Left cardiac atrium (tissue), 4 donors: ENCODE measurements at regions not wholly inside any gene's neighbourhood (a gene's known extent, or its start where the extent isn't known, plus 50 kb on each side); places are given as distances from the start of the nearest gene placed in this dataset.

Experiments
- ATAC-seq, 2 donors: fragments of 200-7000 bp; cut with Tn5 transposase; one replicate each; pipeline ENCODE4 v1.9.1; 2020; ENCODE audit warnings: mild to moderate bottlenecking in 2 of 2, moderate library complexity in 2 of 2
- DNase-seq: peaks from one replicate; pipeline ENCODE4 v3.0.0-alpha.2; 2020
- intact Hi-C, 2 donors: fragments of 100-400 bp; cut with DNase I; formaldehyde crosslinking; loops; one replicate each; pipeline versions ENCODE4 v1.14.1 to v1.15.1; 2022 to 2023
- donor health status: DM: no; HTN: yes; CAD: no.
- donor health status: DM: no; HTN: yes; CAD: no; lungs with severe emphysema.
- donor health status: DM: yes; HTN: yes; CAD: no.
- donor health status: Dilated cardiomyopathy.

DNA sequence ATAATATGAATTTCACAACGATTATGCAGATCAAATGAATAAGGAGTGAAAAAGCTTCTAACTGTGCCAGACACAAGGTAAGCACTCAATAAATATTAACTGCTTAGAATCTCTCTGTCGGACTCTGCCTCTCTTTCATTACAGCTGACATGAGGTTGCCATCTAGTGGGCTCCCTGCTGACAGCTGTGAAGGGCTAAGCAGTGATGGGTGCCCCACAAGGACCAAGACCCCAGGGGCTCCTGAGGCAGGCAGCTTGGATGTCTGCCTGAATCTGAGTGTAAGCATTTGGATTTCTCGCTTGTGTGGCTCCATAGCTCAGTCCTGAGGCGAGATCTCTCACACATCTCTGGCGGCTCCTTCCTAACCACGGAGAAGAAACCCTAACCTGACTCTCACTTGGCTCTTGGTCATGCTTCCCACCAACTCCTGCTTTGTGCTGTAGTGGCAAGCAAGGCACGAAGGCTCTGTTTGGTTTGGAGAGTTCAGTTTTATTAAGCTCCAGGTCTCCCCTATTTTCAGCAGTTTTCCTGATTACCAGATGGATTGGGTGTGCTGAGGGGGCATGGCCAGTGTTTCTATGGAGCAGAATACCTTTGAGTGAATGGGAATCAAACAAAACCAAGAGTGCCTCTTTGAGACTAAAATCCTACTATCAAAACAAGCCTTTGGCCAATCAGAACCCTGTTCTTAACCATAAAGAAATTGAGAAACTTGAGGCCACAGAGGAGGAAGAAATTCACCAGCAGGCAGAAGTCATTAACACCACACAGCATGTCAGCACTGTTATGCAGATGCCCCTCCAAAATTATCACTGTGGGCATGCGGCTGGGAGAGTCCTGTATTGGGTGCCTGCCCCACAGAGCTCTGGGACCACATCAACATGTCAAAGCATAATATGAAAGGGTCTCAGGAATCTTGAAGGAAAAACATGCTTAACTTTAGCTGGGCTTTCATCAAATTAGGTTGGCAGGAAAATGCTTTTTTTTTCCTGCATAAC is 152.8 kb upstream of the NTM start:
- DNase-seq (no peak), ATAC-seq (peak in 1 of 2 donors; percentile 29)
- intact Hi-C loops: loop anchor here (2.0 to 5.0 kb wide), 2 partner anchors 150 to 153 kb away; no protein-coding TSS in a partner anchor

DNA sequence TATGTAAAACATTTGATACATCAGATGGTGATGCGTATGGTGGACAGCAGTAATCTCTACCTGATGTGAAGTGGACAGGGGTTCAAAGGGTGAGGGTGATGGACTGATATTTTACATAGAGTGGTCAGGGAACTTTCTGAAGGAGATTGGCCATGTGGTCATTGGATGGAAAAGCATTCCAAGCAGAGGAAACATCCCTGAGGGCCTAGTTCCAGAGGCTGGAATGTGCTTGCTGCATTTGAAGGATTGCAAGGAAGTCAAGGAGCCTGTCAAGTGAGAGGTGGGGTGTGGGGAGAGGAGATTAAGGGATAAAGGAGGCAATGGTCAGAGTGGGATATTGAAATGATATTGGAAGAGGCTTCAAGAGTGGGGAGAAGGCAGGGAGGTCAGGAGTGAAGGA is 151.9 kb upstream of the NTM start:
- no peak for DNase-seq
- intact Hi-C loops: loop anchor here in 1 of 2 donors (5.0 kb wide), 1 partner anchor 151 kb away; no protein-coding TSS in a partner anchor
- no peak for ATAC-seq

GRCh38 chr11:131219646-131220045 is 150.8 kb upstream of the NTM start:
- no peak for ATAC-seq
- intact Hi-C loops: loop anchor here in 1 of 2 donors (5.0 kb wide), 1 partner anchor 152 kb away; no protein-coding TSS in a partner anchor
- DNase-seq: no peak

DNA sequence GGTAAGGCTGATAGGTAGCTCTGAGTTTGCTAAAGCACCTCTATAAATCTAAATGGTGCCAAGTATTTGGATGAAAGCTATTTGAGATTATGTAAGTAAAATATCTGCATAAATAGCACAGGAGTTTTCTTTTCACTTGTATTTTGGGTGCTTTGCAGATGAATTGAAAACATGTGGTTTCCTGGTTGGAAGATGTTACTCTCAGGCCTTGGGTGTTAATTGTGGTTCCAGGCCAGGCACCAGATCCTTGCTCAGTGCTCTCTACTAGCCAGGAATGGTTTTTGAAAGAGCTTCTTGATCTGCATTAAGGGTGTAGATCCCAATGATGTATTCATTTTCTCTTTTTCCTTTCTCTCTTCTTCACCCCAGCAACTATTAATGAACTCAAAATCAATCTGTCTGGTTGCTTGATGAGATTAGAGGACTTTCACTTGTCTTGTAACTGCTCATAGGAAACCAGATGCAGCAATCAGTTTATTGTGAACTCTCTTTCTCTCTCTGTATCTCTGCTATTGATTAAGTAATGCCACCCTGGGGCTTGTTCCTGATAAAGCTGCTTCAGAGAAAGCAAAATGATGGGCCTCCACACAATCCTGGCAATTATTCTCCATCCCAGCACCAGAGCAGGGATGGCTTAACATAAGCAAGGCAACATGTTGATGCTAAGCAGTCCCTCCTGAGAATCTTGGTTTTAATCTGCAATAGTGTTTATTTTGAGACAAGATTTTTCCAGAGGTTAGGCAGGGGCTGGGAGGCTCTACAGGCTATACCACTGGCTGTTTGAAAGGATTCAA is 147.0 kb upstream of the NTM start:
- intact Hi-C loops: no loop called here
- DNase-seq (no peak), ATAC-seq (no peak)

- DNase-seq (no peak), ATAC-seq (no peak)
- intact Hi-C loops: no loop called here
Measured at GRCh38 chr11:131228378-131228777, 142.0 kb upstream of the NTM start.

GRCh38 chr11:131229221-131229620 is 141.2 kb upstream of the NTM start:
- intact Hi-C loops: no loop called here
- no peak for DNase-seq
- ATAC-seq: no peak

DNA sequence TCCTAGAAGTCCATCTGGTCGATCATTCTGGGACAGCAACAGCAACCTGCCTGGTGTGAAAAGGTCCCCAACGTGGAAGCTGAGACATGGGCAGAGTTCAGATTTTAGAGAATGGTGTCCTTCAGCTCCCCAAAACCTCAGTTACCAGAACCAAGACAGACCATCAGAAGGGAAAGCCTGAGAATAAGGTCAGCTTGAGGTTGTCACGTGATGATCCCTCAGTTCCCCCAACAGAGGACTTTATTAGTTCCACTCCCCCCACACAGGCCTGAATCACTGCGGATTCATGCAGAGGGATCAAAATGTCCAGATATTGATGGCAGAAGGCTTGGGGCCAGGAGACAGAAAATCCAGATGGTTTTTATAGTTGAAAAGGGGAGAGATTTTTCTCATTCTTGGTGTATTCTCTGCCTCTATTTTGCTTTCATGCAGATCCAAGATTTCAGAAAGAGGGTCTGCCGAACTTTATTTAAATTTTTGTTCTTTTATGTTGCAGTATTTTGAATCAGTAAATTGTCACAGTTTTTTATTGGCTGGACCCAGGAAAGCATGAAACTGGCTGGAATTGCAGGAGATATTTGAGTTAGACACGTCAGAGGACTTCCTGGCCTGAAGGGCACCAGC is 139.0 kb upstream of the NTM start:
- no peak for ATAC-seq

GRCh38 chr11:131232261-131232660 is 138.2 kb upstream of the NTM start:
- intact Hi-C loops: no loop called here
- ATAC-seq (no peak), DNase-seq (no peak)

More for the DNA sequence above, 139.0 kb upstream of the NTM start:
- DNase-seq: no peak
- intact Hi-C loops: no loop called here

GRCh38 chr11:131234221-131234620 is 136.2 kb upstream of the NTM start:
- ATAC-seq (no peak), DNase-seq (no peak)
- intact Hi-C loops: no loop called here

- ATAC-seq: no peak
- DNase-seq: no peak
- intact Hi-C loops: no loop called here
Measured at GRCh38 chr11:131235328-131236298, 134.8 kb upstream of the NTM start.

DNA sequence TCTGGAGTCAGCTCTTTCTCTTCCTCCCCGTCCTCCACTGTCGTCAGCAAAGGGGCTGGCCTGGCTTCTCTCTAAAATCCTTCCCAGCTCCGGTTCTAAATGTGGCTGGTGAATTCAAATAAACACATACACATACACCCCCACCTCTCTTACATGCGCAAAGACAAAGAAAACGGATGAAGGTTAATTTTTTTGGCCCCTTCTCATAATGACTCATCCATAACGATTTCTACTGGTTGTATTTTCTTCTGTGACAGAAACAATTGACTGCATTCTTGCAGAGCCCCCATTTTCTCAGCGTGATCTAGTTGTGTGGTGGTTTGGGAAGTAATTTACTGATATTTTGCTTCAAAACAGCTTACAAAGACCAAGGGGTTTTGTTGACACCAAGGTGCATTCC is 130.0 kb upstream of the NTM start:
- DNase-seq (no peak), ATAC-seq (no peak)
- intact Hi-C loops: loop anchor here in 1 of 2 donors (10.0 kb wide), 1 partner anchor 424 kb away; no protein-coding TSS in a partner anchor

DNA sequence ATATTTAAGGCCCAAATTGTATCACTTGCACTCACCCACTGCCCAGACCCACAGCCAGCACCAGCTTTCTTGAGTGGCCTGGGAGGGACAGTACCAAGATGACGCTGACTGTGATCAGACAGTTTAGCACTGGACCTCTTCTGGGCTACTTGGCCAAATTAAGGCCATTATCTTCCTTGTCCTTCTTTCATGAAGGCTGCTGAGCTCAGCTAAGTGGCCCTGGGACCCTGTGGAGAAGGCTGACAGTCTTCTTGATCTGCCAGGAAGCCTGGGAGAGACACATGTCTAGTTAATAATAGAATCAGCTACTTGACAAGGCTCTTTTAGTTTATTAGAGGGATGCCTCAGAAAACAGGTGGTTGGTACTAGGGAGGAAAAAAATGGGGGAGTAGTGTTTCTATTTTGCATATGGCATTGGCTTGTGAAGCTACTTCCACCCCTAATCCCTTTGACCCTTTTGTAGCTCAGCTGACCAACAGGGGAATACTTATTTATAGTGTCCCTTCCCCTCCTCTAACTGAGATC is 127.9 kb upstream of the NTM start:
- no peak for ATAC-seq
- DNase-seq: no peak
- intact Hi-C loops: loop anchor here in 1 of 2 donors (10.0 kb wide), 1 partner anchor 422 kb away; no protein-coding TSS in a partner anchor

GRCh38 chr11:131246156-131246555 is 124.3 kb upstream of the NTM start:
- ATAC-seq: peak; percentile 41 to 44
- DNase-seq: no peak
- intact Hi-C loops: loop anchor here in 1 of 2 donors (10.0 kb wide), 1 partner anchor 419 kb away; no protein-coding TSS in a partner anchor

DNA sequence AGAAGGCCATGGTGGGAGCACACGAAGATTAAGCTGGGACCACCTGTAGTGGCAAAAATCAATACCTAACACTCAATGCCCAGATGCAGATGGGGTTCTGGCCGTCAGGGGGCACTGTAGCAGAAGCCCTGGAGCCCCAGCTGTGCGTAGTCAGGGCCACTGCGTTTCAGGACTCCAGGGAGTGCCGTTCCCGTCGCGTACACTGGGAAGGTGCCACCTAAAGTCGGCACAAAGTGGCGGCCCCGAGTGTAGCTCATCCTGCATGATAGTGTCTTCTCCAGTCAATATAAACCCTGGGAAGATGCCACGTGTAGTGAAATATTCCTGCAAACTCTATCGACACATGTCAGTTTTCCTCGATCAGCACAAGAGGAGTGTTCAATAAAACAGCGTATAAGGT is 123.8 kb upstream of the NTM start:
- ATAC-seq (peak; percentile 50 to 57), DNase-seq (no peak)
- intact Hi-C loops: loop anchor here in 1 of 2 donors (10.0 kb wide), 1 partner anchor 418 kb away; no protein-coding TSS in a partner anchor

DNA sequence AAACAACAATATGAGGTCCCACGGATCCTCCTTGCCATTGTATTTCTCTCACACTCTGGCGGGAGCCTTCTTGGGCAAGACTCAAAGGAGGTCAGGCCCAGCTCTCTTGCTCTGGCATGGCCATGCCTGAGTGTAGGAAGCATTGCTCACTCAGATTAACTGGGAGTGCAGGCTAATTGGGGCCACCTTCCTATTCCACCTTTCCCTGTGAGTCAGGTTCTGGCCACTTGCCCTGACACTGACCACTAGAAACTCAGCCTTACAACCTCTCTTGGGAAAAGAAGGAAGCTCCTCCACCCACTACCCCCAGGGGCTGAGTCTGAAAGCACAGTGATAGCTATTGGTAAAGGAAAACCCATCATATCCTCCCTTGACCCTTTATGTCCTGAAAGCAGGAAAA is 121.8 kb upstream of the NTM start:
- ATAC-seq: peak; percentile 51 to 82
- peak; percentile 31 for DNase-seq
- intact Hi-C loops: loop anchor here in 1 of 2 donors (10.0 kb wide), 1 partner anchor 416 kb away; no protein-coding TSS in a partner anchor

DNA sequence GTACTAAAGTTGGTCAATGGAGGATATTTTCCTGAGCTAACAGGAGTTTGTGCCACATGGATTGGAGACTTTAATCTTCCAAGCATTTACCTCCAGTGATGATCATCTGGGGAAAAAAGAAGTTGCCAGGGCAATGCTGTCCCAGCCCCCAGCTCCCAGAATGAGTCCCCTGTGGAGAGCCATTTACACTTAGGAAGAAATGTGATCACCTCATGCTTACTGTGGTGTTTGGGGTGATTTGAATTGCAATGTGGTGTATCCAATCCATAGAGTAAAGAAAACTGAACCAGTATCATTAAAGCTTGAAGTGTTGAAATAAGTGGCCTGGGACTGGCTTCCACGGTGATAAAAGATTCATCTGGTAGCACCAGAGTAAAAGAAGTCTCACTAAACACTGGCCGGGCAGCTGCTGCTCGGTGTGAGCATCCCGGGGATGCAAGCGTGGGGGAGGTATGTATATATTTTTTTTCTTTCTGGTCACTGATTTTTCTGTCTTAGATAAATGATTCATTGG is 117.2 kb upstream of the NTM start:
- DNase-seq (no peak), ATAC-seq (no peak)
- intact Hi-C loops: no loop called here

GRCh38 chr11:131253656-131254151 is 116.7 kb upstream of the NTM start:
- peak; percentile 27 to 90 for ATAC-seq
- intact Hi-C loops: no loop called here
- no peak for DNase-seq
